GM19240 (cell line): ENCODE measurements at regions not wholly inside any gene's neighbourhood (a gene's known extent, or its start where the extent isn't known, plus 50 kb on each side); places are given as distances from the start of the nearest gene placed in this dataset.

Source experiments
- DNase-seq: peaks from one replicate; pipeline ENCODE4 v3.0.0; 2011; ENCODE audit warnings: low spot score; ENCODE audit not compliant: insufficient read length

GRCh38 chr1:185645686-185646085 is 88.5 kb upstream of the HMCN1 start:
- DNase-seq: no peak

- DNase-seq: no peak
These were observed 89.0 kb upstream of the HMCN1 start for GRCh38 chr1:185645162-185645640.

DNA sequence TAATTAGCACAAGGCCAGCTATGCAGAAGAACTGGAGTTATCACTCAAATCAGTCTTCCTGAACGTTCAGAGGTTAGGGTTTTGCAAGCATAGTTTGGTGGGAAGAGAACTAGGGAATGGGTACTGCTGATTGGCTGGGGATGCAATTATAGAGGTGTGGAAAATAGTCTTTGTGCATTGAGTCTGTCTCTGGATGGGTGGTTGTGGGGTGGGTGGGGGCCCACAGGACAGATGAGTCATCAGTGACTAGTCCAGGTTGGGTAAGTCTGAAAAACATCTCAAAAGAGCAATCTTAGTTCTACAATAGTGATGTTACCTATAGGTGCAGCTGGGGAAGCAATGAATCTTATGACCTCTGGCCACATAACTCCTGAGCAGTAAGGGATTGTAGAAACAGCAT is 89.7 kb upstream of the HMCN1 start:
- DNase-seq: no peak

- DNase-seq: peak; percentile 24
These were observed 97.3 kb upstream of the HMCN1 start for GRCh38 chr1:185636848-185637247.

- DNase-seq: no peak
These were observed 99.5 kb upstream of the HMCN1 start for GRCh38 chr1:185634704-185635103.

- DNase-seq: no peak
These were observed 101.3 kb upstream of the HMCN1 start for GRCh38 chr1:185632659-185633423.

DNA sequence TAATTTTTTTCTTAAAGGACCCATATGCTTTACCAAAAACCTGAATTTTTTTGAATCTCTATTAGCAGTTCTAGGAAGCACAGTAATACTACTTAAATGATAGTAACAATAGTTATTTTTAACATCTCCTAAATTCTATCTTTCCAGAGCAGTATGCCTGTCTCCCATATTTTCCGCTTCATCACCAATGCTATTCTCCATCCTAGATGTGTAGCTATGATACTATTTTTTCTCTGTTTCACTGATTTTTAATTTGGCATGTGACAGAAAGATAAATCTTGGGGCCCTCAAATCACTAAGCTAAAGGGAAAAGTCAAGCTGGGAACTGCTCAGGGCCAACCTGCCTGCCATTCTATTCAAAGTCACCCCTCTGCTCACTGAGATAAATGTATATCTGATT is 102.3 kb upstream of the HMCN1 start:
- DNase-seq: no peak

- DNase-seq: no peak
These were observed 106.3 kb upstream of the HMCN1 start for GRCh38 chr1:185627761-185628501.

DNA sequence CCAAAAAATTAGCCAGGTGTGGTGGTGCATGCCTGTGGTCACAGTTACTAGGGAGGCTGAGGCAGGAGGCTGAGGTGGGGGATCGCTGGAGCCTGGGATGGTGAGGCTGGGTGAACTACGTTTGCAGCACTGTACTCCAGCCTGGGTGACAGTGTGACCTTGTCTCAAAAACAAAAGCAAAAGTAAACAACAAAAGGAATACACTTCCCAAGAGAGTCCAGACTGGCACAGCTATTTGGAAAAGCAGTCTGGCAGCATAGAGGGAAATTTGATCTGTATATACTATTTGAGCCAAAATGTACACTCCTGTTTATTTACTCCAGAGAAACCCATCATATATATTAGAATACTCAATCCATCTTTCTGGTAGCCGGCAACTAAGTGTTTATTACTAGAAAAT is 107.0 kb upstream of the HMCN1 start:
- no peak for DNase-seq

DNA sequence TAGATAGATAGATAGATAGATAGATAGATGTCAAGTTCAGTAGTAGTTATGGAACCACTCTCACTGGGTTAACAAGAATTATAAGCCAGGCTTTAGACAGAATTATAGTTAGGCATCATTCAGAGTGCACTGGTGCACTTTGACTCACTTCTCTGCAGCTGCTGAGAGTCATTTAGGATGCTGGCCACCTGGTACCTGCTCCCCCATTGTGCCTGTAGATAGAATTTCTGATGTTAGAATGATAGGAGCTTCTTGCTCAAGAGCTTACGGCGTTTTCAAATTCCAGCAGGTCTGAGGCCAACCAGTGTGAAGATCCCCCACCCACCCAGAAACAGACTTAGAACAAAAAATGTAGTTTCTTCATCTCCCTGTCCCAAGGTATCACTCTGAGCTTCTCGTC is 107.8 kb upstream of the HMCN1 start:
- DNase-seq: no peak

- no peak for DNase-seq
These were observed 123.2 kb upstream of the HMCN1 start for GRCh38 chr1:185610954-185611353.

DNA sequence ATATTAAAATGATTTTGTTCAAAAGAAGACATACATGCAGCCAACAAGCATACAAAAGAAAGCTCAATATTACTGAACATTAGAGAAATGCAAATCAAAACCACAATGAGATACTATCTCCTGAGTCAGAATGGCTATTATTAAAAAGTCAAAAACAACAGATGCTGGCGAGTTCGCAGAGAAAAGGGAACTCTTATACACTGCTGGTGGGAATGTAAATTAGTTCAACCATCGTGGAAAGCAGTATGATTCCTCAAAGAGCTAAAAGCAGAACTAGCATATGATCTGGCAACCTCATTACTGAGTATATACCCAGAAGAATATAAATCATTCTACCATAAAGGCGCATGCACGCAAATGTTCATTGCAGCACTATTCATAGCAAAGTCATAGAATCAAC is 126.0 kb upstream of the HMCN1 start:
- DNase-seq: no peak

DNA sequence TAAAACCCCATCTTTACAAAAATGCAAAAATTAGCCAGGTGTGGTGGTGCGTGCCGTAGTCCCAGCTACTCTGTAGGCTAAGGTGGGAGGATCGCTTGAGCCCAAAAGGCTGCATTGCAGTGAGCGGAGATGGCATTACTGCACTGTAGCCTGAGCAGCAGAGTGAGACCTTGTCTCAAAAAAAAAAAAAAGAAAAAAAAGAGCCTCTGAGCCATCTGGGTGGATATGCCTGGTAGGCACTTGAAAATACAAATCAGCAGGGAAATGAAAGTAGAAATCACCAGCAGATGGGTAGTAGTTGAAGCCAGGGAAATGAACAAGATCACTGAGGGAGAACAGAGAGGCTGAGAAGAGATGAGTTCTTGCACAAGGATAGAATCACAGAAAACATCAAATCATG is 131.0 kb upstream of the HMCN1 start:
- DNase-seq: no peak

GRCh38 chr1:185601189-185601588 is 133.0 kb upstream of the HMCN1 start:
- no peak for DNase-seq

DNA sequence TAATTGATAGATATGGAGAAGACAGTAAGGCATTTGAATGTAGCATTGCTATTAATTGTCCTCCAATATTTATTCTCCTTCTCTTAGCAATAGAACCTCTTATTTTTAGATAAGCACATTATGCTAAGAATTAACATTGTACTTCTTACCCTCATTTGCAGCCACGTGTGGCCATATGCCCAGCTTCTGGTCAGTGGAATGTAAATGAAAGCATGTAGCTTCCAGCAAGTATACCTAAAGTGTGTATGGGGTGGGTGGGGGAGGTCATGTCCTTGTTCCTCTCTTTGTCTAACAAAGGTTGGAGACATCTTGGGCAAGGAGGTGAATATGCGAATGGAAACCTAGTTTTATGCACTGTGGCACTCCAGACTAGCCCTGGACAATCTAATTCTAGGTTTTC is 133.6 kb upstream of the HMCN1 start:
- no peak for DNase-seq

- no peak for DNase-seq
These were observed 135.9 kb upstream of the HMCN1 start for GRCh38 chr1:185598332-185598731.

DNA sequence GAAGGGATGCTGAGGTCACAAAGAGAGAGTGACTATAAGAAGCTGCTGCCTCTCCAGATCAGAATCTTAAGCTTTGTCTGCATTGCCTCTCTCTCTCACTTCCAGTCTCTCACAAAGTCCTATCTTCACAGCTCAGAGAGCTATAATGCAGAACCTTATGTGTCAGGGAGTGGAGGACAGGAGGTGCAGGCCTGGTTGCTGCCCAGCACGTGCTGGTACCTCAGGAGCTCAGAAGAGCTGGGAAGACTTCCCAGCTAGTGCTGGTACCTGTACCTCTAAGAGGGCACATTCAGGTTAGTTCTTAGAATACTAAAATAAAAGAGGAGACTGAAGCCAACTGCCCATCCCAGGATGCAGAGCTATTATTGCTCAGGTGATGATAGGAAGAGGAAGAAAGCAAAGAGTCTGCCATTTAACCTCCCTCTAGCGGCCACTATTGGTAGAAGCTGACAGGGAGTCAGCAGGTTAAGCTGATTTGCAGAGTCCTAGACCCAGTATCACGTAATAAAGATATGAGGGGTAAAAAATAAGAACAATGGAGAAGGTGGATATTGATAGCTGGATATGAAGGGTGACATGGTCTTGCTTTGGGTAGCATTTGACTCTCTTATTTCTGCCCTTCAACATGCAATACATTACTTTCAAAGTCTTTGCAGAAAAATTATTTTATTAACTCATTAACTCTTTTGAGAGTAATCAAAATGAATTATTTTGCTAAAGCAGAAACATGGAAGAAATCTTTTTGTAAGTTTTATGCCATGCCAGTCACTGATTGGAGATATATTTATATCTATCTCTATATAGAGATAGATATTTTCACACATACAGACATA is 138.1 kb upstream of the HMCN1 start:
- DNase-seq: peak; percentile 28

GRCh38 chr1:185594786-185595410 is 139.3 kb upstream of the HMCN1 start:
- no peak for DNase-seq

DNA sequence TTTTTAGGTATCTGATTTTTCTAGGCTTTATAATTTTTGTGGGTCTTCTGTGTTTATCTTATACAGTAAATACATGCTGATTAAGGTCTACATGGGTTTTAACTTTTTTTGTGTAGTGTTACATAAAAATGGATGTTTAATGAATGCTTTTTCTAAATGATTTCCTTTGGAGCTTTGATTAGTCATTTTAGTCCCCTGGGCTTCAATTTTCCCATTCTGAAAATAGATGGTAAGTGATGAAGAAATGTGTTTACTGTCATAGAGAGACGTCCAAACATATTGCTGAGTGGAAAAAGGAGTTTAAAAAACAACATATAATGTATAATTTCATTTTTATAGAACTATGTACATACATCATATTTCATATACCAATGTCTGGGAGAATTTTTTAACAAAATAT is 140.9 kb upstream of the HMCN1 start:
- no peak for DNase-seq

DNA sequence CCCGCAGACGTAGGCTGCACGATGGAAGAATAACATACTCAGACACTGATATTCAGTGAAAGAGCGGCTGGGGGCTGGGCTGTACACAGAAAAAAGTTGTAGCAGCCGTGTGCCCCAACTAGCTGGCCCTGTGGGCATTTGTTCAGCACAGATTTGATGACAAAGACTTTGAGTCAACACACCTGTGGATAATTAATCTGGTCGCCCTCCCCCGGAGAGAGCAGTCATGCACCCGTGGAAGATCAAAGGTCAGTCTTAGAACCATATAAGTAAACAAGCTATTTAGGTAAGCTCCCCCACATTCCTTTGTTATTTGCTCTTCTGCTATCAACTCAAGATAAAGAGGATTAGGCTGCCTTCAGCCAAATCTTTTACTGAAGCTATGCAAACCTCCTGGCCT is 148.4 kb upstream of the HMCN1 start:
- no peak for DNase-seq

DNA sequence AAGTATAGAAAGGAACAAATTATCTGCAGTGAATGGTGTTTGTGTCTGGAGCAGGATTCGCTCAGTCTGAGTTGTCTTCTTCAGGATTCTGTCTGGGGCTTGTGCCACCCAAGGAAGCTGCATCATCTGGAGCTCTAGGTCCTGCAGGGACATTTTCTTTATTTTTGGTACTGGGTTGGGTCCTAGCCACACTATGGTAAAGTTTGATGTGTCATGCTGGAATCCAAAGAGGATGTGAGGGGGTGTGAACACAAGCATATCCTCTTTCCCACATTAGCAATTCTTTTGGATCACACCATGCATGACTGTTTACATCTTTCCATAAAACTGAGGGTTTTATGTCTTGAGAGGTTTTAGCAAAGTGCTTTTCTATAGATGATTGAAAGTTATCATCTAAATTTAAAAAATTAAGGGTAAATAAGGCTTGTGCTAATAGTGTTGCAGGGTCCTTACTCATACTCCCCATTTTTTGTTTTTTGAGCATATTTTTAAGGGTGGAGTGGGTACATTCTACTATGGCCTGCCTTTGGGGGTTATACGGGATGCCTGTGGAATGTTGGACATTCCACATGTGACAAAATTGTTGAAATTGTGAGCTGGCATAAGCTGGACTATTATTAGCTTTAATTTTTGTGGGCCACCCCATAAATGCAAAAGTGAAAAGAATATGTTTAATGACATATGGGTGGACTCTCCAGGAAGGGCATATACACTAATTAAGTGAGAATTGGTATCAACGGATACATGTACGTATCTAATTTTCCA is 152.0 kb upstream of the HMCN1 start:
- no peak for DNase-seq
